Neural progenitor cell (in vitro differentiated cells): ENCODE measurements at regions not wholly inside any gene's neighbourhood (a gene's known extent, or its start where the extent isn't known, plus 50 kb on each side); places are given as distances from the start of the nearest gene placed in this dataset.

Experiments used
- EZH2 ChIP-seq: fragments of 200-600 bp; sonication (generic); IDR thresholded peaks from 2 replicates; pipeline ENCODE4 v1.6.1; 2017; ENCODE audit warnings: antibody characterized with exemption, mild to moderate bottlenecking, moderate library complexity
- EZH2phosphoT487 ChIP-seq: fragments of 200-600 bp; sonication (generic); IDR thresholded peaks from 2 replicates; pipeline ENCODE4 v1.6.1; 2017; ENCODE audit warnings: antibody characterized with exemption
- TF ChIP-seq, protein P1 (sequence below): fragments of 200-600 bp; sonication (generic); IDR thresholded peaks from 2 replicates; pipeline ENCODE4 v1.5.1; 2017; ENCODE audit warnings: antibody characterized with exemption, mild to moderate bottlenecking

DNA sequence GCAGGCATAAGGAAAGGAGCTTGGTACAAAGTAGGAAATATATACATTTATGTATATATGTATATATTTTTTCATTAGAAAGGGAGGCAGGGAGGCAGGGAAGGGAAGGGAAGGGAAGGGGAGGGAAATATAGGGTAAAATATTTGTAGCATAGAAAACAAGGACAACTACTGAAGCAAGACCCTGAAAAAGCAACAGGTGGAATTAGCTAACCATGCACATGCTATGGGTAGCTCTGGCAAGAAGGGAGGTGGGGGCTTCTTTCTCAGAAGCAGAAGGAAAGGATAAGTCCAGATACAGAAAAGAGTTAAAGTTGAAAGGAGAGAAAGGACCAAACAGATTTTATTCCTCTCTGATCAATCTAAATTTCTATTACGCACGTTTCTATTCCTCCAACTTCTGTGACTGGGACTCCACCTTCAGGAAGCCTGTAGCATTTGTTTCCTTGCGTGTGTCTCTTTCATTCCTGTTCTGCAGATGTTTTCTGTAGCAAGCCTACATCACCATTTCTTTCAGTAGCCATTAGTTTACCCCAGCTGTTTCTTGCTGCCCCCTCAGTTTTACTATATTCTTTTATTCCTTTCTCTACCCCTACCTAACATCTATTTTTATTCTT, 82.9 kb downstream of the OR13H1 start:
- TF ChIP-seq, protein P1, sequence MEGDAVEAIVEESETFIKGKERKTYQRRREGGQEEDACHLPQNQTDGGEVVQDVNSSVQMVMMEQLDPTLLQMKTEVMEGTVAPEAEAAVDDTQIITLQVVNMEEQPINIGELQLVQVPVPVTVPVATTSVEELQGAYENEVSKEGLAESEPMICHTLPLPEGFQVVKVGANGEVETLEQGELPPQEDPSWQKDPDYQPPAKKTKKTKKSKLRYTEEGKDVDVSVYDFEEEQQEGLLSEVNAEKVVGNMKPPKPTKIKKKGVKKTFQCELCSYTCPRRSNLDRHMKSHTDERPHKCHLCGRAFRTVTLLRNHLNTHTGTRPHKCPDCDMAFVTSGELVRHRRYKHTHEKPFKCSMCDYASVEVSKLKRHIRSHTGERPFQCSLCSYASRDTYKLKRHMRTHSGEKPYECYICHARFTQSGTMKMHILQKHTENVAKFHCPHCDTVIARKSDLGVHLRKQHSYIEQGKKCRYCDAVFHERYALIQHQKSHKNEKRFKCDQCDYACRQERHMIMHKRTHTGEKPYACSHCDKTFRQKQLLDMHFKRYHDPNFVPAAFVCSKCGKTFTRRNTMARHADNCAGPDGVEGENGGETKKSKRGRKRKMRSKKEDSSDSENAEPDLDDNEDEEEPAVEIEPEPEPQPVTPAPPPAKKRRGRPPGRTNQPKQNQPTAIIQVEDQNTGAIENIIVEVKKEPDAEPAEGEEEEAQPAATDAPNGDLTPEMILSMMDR = peak; percentile 52
- TF ChIP-seq EZH2 = no peak
- TF ChIP-seq EZH2phosphoT487 = no peak
